HG02943 (cell line): ENCODE measurements at regions not wholly inside any gene's neighbourhood (a gene's known extent, or its start where the extent isn't known, plus 50 kb on each side); places are given as distances from the start of the nearest gene placed in this dataset.
"Not testable (repeated sequence)": the region's sequence is repeated elsewhere in the genome, so short reads cannot be mapped to it uniquely, and the experiment has no call there.

Experiments
- ATAC-seq: cut with Tn5 transposase; IDR thresholded peaks from one replicate; pipeline ENCODE4 v1.9.1; 2021; ENCODE audit warnings: mild to moderate bottlenecking, low read depth, moderate library complexity; ENCODE audit not compliant: unreplicated experiment

GRCh38 chr13:84705982-84706710 lies 823.9 kb upstream of the SLITRK1 start:
- no peak for ATAC-seq

- no peak for ATAC-seq
Measured at GRCh38 chr13:84702174-84702573, 819.9 kb upstream of the SLITRK1 start.

- not testable (repeated sequence) for ATAC-seq
Measured at GRCh38 chr13:84697591-84697990, 815.3 kb upstream of the SLITRK1 start.

- no peak for ATAC-seq
Measured at GRCh38 chr13:84686973-84687372, 804.7 kb upstream of the SLITRK1 start.

GRCh38 chr13:84686458-84686857 lies 804.2 kb upstream of the SLITRK1 start:
- no peak for ATAC-seq

GRCh38 chr13:84684804-84685203 lies 802.5 kb upstream of the SLITRK1 start:
- ATAC-seq = no peak

GRCh38 chr13:84684048-84684662 lies 801.9 kb upstream of the SLITRK1 start:
- ATAC-seq = no peak

- no peak for ATAC-seq
Measured at GRCh38 chr13:84683448-84683847, 801.2 kb upstream of the SLITRK1 start.

- ATAC-seq = no peak
Measured at GRCh38 chr13:84677836-84678235, 795.6 kb upstream of the SLITRK1 start.

GRCh38 chr13:84672616-84673015 lies 790.3 kb upstream of the SLITRK1 start:
- ATAC-seq = no peak

GRCh38 chr13:84670245-84670644 lies 788.0 kb upstream of the SLITRK1 start:
- ATAC-seq = no peak

GRCh38 chr13:84668637-84669036 lies 786.4 kb upstream of the SLITRK1 start:
- ATAC-seq = no peak

- ATAC-seq = no peak
Measured at GRCh38 chr13:84662491-84662890, 780.2 kb upstream of the SLITRK1 start.

- no peak for ATAC-seq
Measured at GRCh38 chr13:84661718-84662117, 779.4 kb upstream of the SLITRK1 start.

- ATAC-seq = no peak
Measured at GRCh38 chr13:84659359-84659661, 777.0 kb upstream of the SLITRK1 start.

GRCh38 chr13:84658491-84659358 lies 776.5 kb upstream of the SLITRK1 start:
- ATAC-seq = no peak

GRCh38 chr13:84655677-84656076 lies 773.4 kb upstream of the SLITRK1 start:
- ATAC-seq = no peak

- no peak for ATAC-seq
Measured at GRCh38 chr13:84654654-84655275, 772.5 kb upstream of the SLITRK1 start.

GRCh38 chr13:84653915-84654534 lies 771.8 kb upstream of the SLITRK1 start:
- no peak for ATAC-seq

- no peak for ATAC-seq
Measured at GRCh38 chr13:84651705-84652104, 769.4 kb upstream of the SLITRK1 start.

- no peak for ATAC-seq
Measured at GRCh38 chr13:84651288-84651687, 769.0 kb upstream of the SLITRK1 start.
